ENCODE measurements at regions not wholly inside any gene's neighbourhood (a gene's known extent, or its start where the extent isn't known, plus 50 kb on each side); places are given as distances from the start of the nearest gene placed in this dataset.

- no peak for TF ChIP-seq LBX2 (CRISPR knock-in tag; IDR thresholded peaks at IDR 0.05; ENCODE audit: borderline replicate concordance)
- TF ChIP-seq AGO2 (optimal IDR thresholded peaks at IDR 0.05; ENCODE audit: low read depth, low read length): no peak
- TF ChIP-seq EP300 (IDR thresholded peaks at IDR 0.05; ENCODE audit: low read depth in 2 of 2, low read length in 2 of 2): no peak
- no peak for TF ChIP-seq EP300 (CRISPR knock-in tag; IDR thresholded peaks at IDR 0.05; ENCODE audit: borderline replicate concordance)
- no peak for TF ChIP-seq CREB1 (IDR thresholded peaks at IDR 0.05)
- no peak for TF ChIP-seq CREB1 (CRISPR knock-in tag; IDR thresholded peaks at IDR 0.05)
- TF ChIP-seq CSRNP1 (CRISPR knock-in tag; IDR thresholded peaks at IDR 0.05): no peak
- TF ChIP-seq TCF7L2 (IDR thresholded peaks at IDR 0.05; ENCODE audit: low read depth, low read length): no peak
- no peak for TF ChIP-seq TEAD2 (CRISPR knock-in tag; IDR thresholded peaks at IDR 0.05)
- TF ChIP-seq ZNF451 (CRISPR knock-in tag; IDR thresholded peaks at IDR 0.05): no peak
These were observed 454.7 kb downstream of the UTRN start for GRCh38 chr6:144739873-144740272.

Data from HepG2 (cell line).